Right cardiac atrium (tissue), 5 donors: ENCODE measurements at regions not wholly inside any gene's neighbourhood (a gene's known extent, or its start where the extent isn't known, plus 50 kb on each side); places are given as distances from the start of the nearest gene placed in this dataset.

Experiments used
- ATAC-seq, 2 donors: fragments of 200-7000 bp; cut with Tn5 transposase; one replicate each; pipeline versions ENCODE4 v1.8.0 to v1.9.1; 2020; ENCODE audit warnings: moderate library complexity in 2 of 2, mild to moderate bottlenecking in 1 of 2
- DNase-seq, 3 donors: peaks; one replicate each; pipeline ENCODE4 v3.0.0-alpha.2; 2020
- H3K27ac ChIP-seq: one replicate; pipeline ENCODE4 v1.5.1; 2013; ENCODE audit warnings: mild to moderate bottlenecking, low read length, control low read depth, moderate library complexity
- H3K27me3 ChIP-seq: one replicate; pipeline ENCODE4 v1.6.1; 2013; ENCODE audit not compliant: control insufficient read depth, insufficient read depth
- H3K4me1 ChIP-seq: one replicate; pipeline ENCODE4 v1.6.1; 2013; ENCODE audit warnings: low read length; ENCODE audit not compliant: control insufficient read depth, insufficient read depth
- H3K4me3 ChIP-seq: one replicate; pipeline ENCODE4 v1.5.1; 2013; ENCODE audit warnings: low read length, control low read depth
- H3K9me3 ChIP-seq: one replicate; pipeline ENCODE4 v1.6.1; 2013; ENCODE audit warnings: low read length; ENCODE audit not compliant: control insufficient read depth
- WGBS: extraction: QIAGEN DNeasy Blood & Tissue Kit; methylation state at CpG from one replicate; pipeline ENCODE4 v1.1.7; 2013; 5-methylcytosine and 5-hydroxymethylcytosine counted together
- intact Hi-C, 4 donors: fragments of 100-400 bp; cut with DNase I; formaldehyde crosslinking; loops; one replicate each; pipeline versions ENCODE4 v1.11.0 to v1.14.0; 2022 to 2023
- donor health status: healthy with polysubstance abuse.
- donor health status: DM: no; HTN: yes; CAD: no.
- donor health status: DM: no; HTN: no; CAD: no.
- donor health status: DM: no; HTN: yes; CAD: no; lungs with severe emphysema.
- donor health status: DM: yes; HTN: yes; CAD: no.

GRCh38 chr12:58532855-58533608, 387.3 kb downstream of the LRIG3 start:
- no peak overlapping the region for H3K27ac ChIP-seq
- intact Hi-C loops = loop anchor here in 2 of 4 donors (10.0 kb wide), 2 partner anchors 548 to 622 kb away; no protein-coding TSS in a partner anchor
- no peak overlapping the region for H3K4me3 ChIP-seq
- ATAC-seq (no peak), DNase-seq (no peak)
- no peaks in the 10 kb centered on the region for H3K27me3 ChIP-seq
- 92% methylated on average over 4 of the region's 4 CpGs for WGBS
- no peaks in the 10 kb centered on the region for H3K9me3 ChIP-seq
- no peaks in the 10 kb centered on the region for H3K4me1 ChIP-seq

DNA sequence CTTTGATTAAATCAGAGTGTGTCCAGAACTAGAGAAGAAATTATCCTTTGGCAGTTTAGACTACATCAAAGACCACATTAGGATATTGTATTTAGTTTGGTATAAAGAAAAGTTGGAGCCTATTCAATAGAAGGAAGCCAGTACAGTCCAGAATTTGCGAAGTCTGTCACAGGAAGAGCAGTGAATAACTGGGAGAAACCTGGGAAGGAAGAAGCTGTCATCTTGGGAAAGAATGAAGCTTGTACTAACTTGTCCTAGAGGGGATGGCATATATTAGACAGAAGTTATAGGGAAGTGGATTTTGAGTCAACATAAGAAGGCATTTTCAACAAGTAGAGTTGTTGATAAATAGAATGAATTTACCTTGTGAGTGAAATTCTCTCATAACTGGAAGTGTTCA, 386.7 kb downstream of the LRIG3 start:
- ATAC-seq (no peak), DNase-seq (no peak)
- intact Hi-C loops = loop anchor here in 2 of 4 donors (10.0 kb wide), 2 partner anchors 549 to 621 kb away; no protein-coding TSS in a partner anchor
- no peaks in the 10 kb centered on the region for H3K4me1 ChIP-seq
- no peaks in the 10 kb centered on the region for H3K9me3 ChIP-seq
- H3K4me3 ChIP-seq = no peak overlapping the region
- H3K27ac ChIP-seq = no peak overlapping the region
- H3K27me3 ChIP-seq = no peaks in the 10 kb centered on the region
- 66% methylated on average over 1 of the region's 1 CpG for WGBS

GRCh38 chr12:58537278-58537677, 383.0 kb downstream of the LRIG3 start:
- Histone ChIP-seq H3K27me3 (no peaks in the 10 kb centered on the region), H3K4me1 (no peaks in the 10 kb centered on the region), H3K4me3 (no peak overlapping the region), H3K9me3 (no peaks in the 10 kb centered on the region), H3K27ac (no peak overlapping the region)
- ATAC-seq (no peak), DNase-seq (no peak)
- 82% methylated on average over 5 of the region's 5 CpGs for WGBS
- intact Hi-C loops = loop anchor here in 2 of 4 donors (10.0 kb wide), 2 partner anchors 552 to 618 kb away; no protein-coding TSS in a partner anchor

GRCh38 chr12:58539295-58539694, 381.0 kb downstream of the LRIG3 start:
- 68% methylated on average over 4 of the region's 4 CpGs for WGBS

GRCh38 chr12:58540480-58541299, 379.6 kb downstream of the LRIG3 start:
- H3K4me3 ChIP-seq = no peak overlapping the region
- intact Hi-C loops = loop anchor here in 2 of 4 donors (5.0 to 10.0 kb wide), 2 partner anchors 612 to 614 kb away; no protein-coding TSS in a partner anchor
- H3K27me3 ChIP-seq = no peaks in the 10 kb centered on the region
- no peaks in the 10 kb centered on the region for H3K4me1 ChIP-seq
- H3K27ac ChIP-seq = no peak overlapping the region
- H3K9me3 ChIP-seq = no peaks in the 10 kb centered on the region
- DNase-seq (peak; percentile 71 to 84 (median 74)), ATAC-seq (peak; percentile 94 to 95)
- 29% methylated on average over 8 of the region's 8 CpGs for WGBS

More at GRCh38 chr12:58539295-58539694, 381.0 kb downstream of the LRIG3 start:
- H3K9me3 ChIP-seq = no peaks in the 10 kb centered on the region
- no peak for ATAC-seq
- intact Hi-C loops = loop anchor here in 2 of 4 donors (10.0 kb wide), 2 partner anchors 554 to 616 kb away; no protein-coding TSS in a partner anchor
- no peak overlapping the region for H3K4me3 ChIP-seq
- H3K4me1 ChIP-seq = no peaks in the 10 kb centered on the region
- no peak overlapping the region for H3K27ac ChIP-seq
- H3K27me3 ChIP-seq = no peaks in the 10 kb centered on the region
- no peak for DNase-seq

GRCh38 chr12:58541300-58541690, 379.0 kb downstream of the LRIG3 start:
- no peak overlapping the region for H3K4me3 ChIP-seq
- no peaks in the 10 kb centered on the region for H3K4me1 ChIP-seq
- ATAC-seq (no peak), DNase-seq (no peak)
- H3K27me3 ChIP-seq = no peaks in the 10 kb centered on the region
- H3K9me3 ChIP-seq = no peaks in the 10 kb centered on the region
- intact Hi-C loops = loop anchor here in 2 of 4 donors (5.0 to 10.0 kb wide), 2 partner anchors 611 to 614 kb away; no protein-coding TSS in a partner anchor
- H3K27ac ChIP-seq = no peak overlapping the region
- 94% methylated on average over 3 of the region's 3 CpGs for WGBS

GRCh38 chr12:58544281-58544680, 376.0 kb downstream of the LRIG3 start:
- DNase-seq (no peak), ATAC-seq (no peak)
- no peaks in the 10 kb centered on the region for H3K27me3 ChIP-seq
- no peak overlapping the region for H3K27ac ChIP-seq
- no peaks in the 10 kb centered on the region for H3K4me1 ChIP-seq
- H3K4me3 ChIP-seq = no peak overlapping the region
- intact Hi-C loops = loop anchor here in 2 of 4 donors (5.0 to 10.0 kb wide), 2 partner anchors 608 to 611 kb away; no protein-coding TSS in a partner anchor
- no peaks in the 10 kb centered on the region for H3K9me3 ChIP-seq
- 73% methylated on average over 1 of the region's 1 CpG for WGBS

DNA sequence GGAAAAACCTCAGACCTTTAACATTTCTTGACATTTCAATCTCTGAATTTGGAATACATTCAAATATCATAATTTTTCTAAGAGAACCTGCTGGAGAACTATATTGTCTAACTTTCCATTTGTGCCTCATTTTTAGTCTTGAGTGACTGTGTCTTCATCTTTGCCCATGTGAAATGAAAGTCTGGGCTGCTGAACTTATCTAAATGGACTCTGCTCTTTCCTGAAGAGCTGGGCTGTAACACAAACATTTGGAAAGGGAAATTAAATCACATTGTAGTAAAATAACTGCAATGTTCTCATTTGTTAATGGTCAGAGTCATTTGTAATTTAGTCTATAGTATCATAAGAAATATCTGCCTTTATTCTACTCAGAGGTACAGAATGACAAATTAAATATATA, 373.1 kb downstream of the LRIG3 start:
- ATAC-seq (no peak), DNase-seq (no peak)
- Histone ChIP-seq H3K9me3 (no peaks in the 10 kb centered on the region), H3K27ac (no peak overlapping the region), H3K4me3 (no peak overlapping the region), H3K27me3 (no peaks in the 10 kb centered on the region), H3K4me1 (no peaks in the 10 kb centered on the region)
- intact Hi-C loops = loop anchor here in 1 of 4 donors (10.0 kb wide), 1 partner anchor 608 kb away; no protein-coding TSS in a partner anchor

- WGBS = 85% methylated on average over 3 of the region's 3 CpGs
- intact Hi-C loops = loop anchor here in 1 of 4 donors (10.0 kb wide), 1 partner anchor 606 kb away; no protein-coding TSS in a partner anchor
- ATAC-seq (no peak), DNase-seq (no peak)
- Histone ChIP-seq H3K4me1 (no peaks in the 10 kb centered on the region), H3K27ac (no peak overlapping the region), H3K9me3 (no peaks in the 10 kb centered on the region), H3K4me3 (no peak overlapping the region), H3K27me3 (no peaks in the 10 kb centered on the region)
These were observed 371.5 kb downstream of the LRIG3 start for GRCh38 chr12:58548801-58549200.

DNA sequence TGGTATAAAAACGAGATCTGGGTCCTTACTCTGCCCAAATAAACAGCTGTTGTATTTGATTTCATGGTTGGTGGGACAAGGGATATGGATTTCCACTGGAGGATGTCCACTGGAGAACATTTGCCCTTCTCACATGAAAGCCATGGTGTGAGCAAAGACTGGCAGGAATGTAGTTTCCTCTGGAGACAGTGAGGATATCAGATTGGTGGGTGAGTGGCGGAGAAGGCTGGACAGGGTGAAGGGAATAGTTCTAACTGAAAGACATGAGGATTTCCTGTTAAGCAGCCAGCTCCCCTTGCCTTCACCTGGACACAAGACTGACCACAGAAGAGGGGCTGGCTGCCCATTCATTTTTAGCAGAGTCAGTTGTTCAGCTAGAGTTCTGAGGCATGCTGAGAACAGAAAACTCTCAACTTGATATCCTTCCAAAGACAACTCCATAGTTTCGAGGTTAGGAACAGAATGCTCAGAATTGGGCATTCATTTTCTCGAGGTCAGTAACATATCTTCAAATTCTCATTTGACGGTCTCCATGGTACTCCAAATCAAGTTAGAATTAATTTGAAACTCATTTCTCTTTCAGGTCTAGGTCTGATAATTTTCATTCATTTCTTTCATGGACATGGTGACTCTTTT, 365.7 kb downstream of the LRIG3 start:
- DNase-seq (no peak), ATAC-seq (no peak)
- intact Hi-C loops = no loop called here
- H3K4me1 ChIP-seq = no peaks in the 10 kb centered on the region
- H3K4me3 ChIP-seq = no peak overlapping the region
- 72% methylated on average over 5 of the region's 5 CpGs for WGBS
- no peaks in the 10 kb centered on the region for H3K9me3 ChIP-seq
- no peak overlapping the region for H3K27ac ChIP-seq
- H3K27me3 ChIP-seq = no peaks in the 10 kb centered on the region
